GM12878 (cell line): ENCODE measurements at regions not wholly inside any gene's neighbourhood (a gene's known extent, or its start where the extent isn't known, plus 50 kb on each side); places are given as distances from the start of the nearest gene placed in this dataset.

Experiments
- ATAC-seq: fragments of 200-7000 bp; cut with Tn5 transposase; 3 replicates; pipeline ENCODE4 v1.9.1; 2020; ENCODE audit warnings: mild to moderate bottlenecking, moderate library complexity
- BruUV-seq: library from RNA; stranded (reverse); fragments of 400-500 nt; replicated peaks from 2 replicates; lab custom pipeline; 2021; lab: Mats Ljungman, UMichigan
- CTCF ChIA-PET: fragments of 300-600 bp; sonication (Branson Sonifier 250); formaldehyde crosslinking; extraction: SDS; loops from one replicate; lab custom pipeline; 2021; ENCODE audit warnings: inconsistent platforms; lab: Yijun Ruan, JAX
- POLR2A ChIA-PET: fragments of 350-600 bp; formaldehyde crosslinking; extraction: SDS; loops from one replicate; lab custom pipeline; 2021; ENCODE audit warnings: inconsistent platforms; lab: Charles Lee
- RAD21 ChIA-PET: fragments of 300-600 bp; sonication (Branson Sonifier 250); formaldehyde crosslinking; loops from one replicate; lab custom pipeline; 2023; ENCODE audit warnings: antibody characterized with exemption; ENCODE audit not compliant: unreplicated experiment; lab: Charles Lee
- SMC1A ChIA-PET: fragments of 300-600 bp; sonication (Branson Sonifier 250); formaldehyde crosslinking; loops from one replicate; lab custom pipeline; 2023; ENCODE audit not compliant: unreplicated experiment, uncharacterized antibody; lab: Charles Lee
- DNase-seq: peaks from one replicate; pipeline ENCODE4 v3.0.0-alpha.2; 2011; ENCODE audit warnings: low read depth, low spot score
- FAIRE-seq: peaks from 3 replicates; lab custom pipeline; 2011; peaks lifted over from hg19 to GRCh38; lab: Jason Lieb, UNC
- H2AFZ ChIP-seq: 2 replicates; pipeline ENCODE4 v1.6.0; 2011; ENCODE audit warnings: low read depth, low read length, control low read depth; ENCODE audit not compliant: control insufficient read depth
- H3K27ac ChIP-seq: 2 replicates; pipeline ENCODE4 v1.5.1; 2011; ENCODE audit warnings: control low read depth; ENCODE audit not compliant: control insufficient read depth, insufficient read depth
- H3K27me3 ChIP-seq, 2 experiments: replicated peaks in 1 of 2; 2 replicates each; pipeline versions ENCODE4 v1.6.0 to v1.6.1; 2011; ENCODE audit warnings: low read length in 1 of 2; ENCODE audit not compliant: control insufficient read depth in 2 of 2, insufficient read depth in 2 of 2
- H3K36me3 ChIP-seq, 2 experiments: 2 replicates each; pipeline ENCODE4 v1.5.1; 2011; ENCODE audit warnings: low read length in 1 of 2; ENCODE audit not compliant: control insufficient read depth in 2 of 2, insufficient read depth in 2 of 2
- H3K4me1 ChIP-seq: 2 replicates; pipeline ENCODE4 v1.6.1; 2011; ENCODE audit warnings: mild to moderate bottlenecking, low read length, moderate library complexity, mixed read lengths; ENCODE audit not compliant: control insufficient read depth, insufficient read depth
- H3K4me2 ChIP-seq: 2 replicates; pipeline ENCODE4 v1.6.0; 2011; ENCODE audit warnings: control low read depth; ENCODE audit not compliant: control insufficient read depth, insufficient read depth
- H3K4me3 ChIP-seq: fragments of 200-600 bp; sonication (generic); 2 replicates; pipeline ENCODE4 v1.5.1; 2016
- H3K79me2 ChIP-seq: 2 replicates; pipeline ENCODE4 v1.6.0; 2011; ENCODE audit warnings: low read length; ENCODE audit not compliant: control insufficient read depth, insufficient read depth
- H3K9ac ChIP-seq: 2 replicates; pipeline ENCODE4 v1.8.0; 2011; ENCODE audit warnings: low read length, control low read depth, mixed read lengths; ENCODE audit not compliant: control insufficient read depth, insufficient read depth
- H3K9me3 ChIP-seq: replicated peaks from 3 replicates; pipeline ENCODE4 v1.5.1; 2011; ENCODE audit warnings: mild to moderate bottlenecking, low read length; ENCODE audit not compliant: control insufficient read depth, insufficient read depth
- H4K20me1 ChIP-seq: 2 replicates; pipeline ENCODE4 v1.6.0; 2011; ENCODE audit not compliant: control insufficient read depth, insufficient read depth
- CBX3 ChIP-seq: fragments of 200-600 bp; sonication (generic); IDR thresholded peaks from 2 replicates; pipeline ENCODE4 v1.6.1; 2016; ENCODE audit warnings: low read depth, borderline replicate concordance
- JUNB ChIP-seq: IDR thresholded peaks from 2 replicates; pipeline ENCODE4 v1.6.1; 2016; ENCODE audit warnings: antibody characterized with exemption, mild to moderate bottlenecking
- POLR2AphosphoS5 ChIP-seq: IDR thresholded peaks from 2 replicates; pipeline ENCODE4 v1.6.1; 2011; ENCODE audit warnings: mild to moderate bottlenecking, low read length, inconsistent platforms
- ZNF274 ChIP-seq: IDR thresholded peaks from one replicate; pipeline ENCODE4 v1.8.0; 2011; ENCODE audit not compliant: insufficient read length, insufficient read depth
- ZNF622 ChIP-seq: fragments of 450-650 bp; IDR thresholded peaks from 2 replicates; pipeline ENCODE4 v1.6.1; 2017; ENCODE audit warnings: mild to moderate bottlenecking, inconsistent platforms
- WGBS: methylation state at CpG from one replicate; pipeline ENCODE4 v1.1.6; 2016; ENCODE audit warnings: low lambda C conversion rate; ENCODE audit not compliant: insufficient replicate concordance, insufficient coverage; ENCODE audit errors: missing lambda C conversion rate; 5-methylcytosine and 5-hydroxymethylcytosine counted together
- in situ Hi-C: fragments of 300-500 bp; cut with MboI; formaldehyde crosslinking; loops from 9 replicates; pipeline ENCODE4 v1.14.3; 2018; ENCODE audit warnings: mixed read lengths
- intact Hi-C: fragments of 100-400 bp; cut with micrococcal nuclease; formaldehyde crosslinking; loops from one replicate; pipeline ENCODE4 v1.14.2; 2022; ENCODE audit not compliant: unreplicated experiment
- TF ChIP-seq, protein P1 (sequence below): fragments of 450-650 bp; IDR thresholded peaks from 2 replicates; pipeline ENCODE4 v1.6.1; 2017; ENCODE audit warnings: mild to moderate bottlenecking
- TF ChIP-seq, protein P2 (sequence below): IDR thresholded peaks from 2 replicates; pipeline ENCODE4 v1.6.1; 2011; ENCODE audit warnings: borderline replicate concordance, low read depth, mild to moderate bottlenecking, moderate library complexity, low read length; ENCODE audit not compliant: insufficient read depth, poor library complexity, severe bottlenecking

DNA sequence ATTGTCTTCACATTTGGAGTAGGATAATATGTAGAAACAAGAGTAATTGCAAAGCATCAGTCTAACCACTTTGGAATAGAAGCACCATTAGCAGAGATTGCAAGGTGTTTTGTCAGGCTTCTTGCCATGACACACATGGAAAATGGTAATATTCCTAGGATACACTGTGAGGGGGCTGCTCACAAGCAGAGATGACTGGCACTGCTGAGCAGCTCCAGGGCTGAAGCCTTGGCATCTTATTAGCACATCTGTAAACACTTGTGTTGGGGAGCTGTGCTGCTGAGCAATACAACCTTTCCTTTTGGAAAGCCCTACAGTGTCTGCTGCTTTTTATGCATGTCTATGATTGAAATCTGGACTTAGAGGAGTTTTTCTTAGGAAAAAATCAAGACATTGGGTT lies 602.2 kb downstream of the XIRP2 start (continued):
- TF ChIP-seq, protein P1, sequence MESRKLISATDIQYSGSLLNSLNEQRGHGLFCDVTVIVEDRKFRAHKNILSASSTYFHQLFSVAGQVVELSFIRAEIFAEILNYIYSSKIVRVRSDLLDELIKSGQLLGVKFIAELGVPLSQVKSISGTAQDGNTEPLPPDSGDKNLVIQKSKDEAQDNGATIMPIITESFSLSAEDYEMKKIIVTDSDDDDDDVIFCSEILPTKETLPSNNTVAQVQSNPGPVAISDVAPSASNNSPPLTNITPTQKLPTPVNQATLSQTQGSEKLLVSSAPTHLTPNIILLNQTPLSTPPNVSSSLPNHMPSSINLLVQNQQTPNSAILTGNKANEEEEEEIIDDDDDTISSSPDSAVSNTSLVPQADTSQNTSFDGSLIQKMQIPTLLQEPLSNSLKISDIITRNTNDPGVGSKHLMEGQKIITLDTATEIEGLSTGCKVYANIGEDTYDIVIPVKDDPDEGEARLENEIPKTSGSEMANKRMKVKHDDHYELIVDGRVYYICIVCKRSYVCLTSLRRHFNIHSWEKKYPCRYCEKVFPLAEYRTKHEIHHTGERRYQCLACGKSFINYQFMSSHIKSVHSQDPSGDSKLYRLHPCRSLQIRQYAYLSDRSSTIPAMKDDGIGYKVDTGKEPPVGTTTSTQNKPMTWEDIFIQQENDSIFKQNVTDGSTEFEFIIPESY = no peak

DNA sequence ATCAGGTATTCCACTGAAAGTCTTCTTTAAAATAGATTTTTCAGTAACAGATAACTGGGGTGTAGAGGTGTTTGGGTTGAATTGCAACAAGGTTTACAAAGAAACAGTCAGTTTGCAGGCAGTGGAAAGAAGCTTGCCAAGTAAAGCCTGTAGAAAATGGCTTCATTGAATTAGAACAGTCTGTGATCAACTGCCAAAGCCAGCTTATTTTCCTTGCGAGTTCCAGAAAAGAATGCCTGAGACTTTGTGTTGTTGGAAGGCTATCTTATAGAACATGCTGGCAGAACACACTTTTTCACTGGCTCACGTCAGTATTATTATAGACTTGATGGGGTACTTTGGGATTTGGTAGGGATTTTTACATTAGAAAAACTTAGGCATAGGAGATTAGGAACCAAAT lies 601.0 kb downstream of the XIRP2 start:
- intact Hi-C loops = no loop called here
- DNase-seq (no peak), ATAC-seq (no peak), FAIRE-seq (no peak)
- ChIA-PET POLR2A (no interaction called here), RAD21 (no interaction called here), CTCF (no interaction called here), SMC1A (no interaction called here)
- no peak overlapping the region for H3K9ac ChIP-seq
- H2AFZ ChIP-seq = no peak overlapping the region
- H3K4me1 ChIP-seq = no peaks in the 10 kb centered on the region
- H3K36me3 ChIP-seq = no peaks in the 10 kb centered on the region
- H3K4me2 ChIP-seq = no peak overlapping the region
- H3K4me3 ChIP-seq = no peak overlapping the region
- no TSS peak for BruUV-seq
- no peak overlapping the region for H3K27ac ChIP-seq
- H3K79me2 ChIP-seq = no peaks in the 10 kb centered on the region
- no peaks in the 10 kb centered on the region for H3K9me3 ChIP-seq
- in situ Hi-C loops = no loop called here
- TF ChIP-seq POLR2AphosphoS5 = no peak
- no peak for TF ChIP-seq ZNF274
- TF ChIP-seq, protein P2, sequence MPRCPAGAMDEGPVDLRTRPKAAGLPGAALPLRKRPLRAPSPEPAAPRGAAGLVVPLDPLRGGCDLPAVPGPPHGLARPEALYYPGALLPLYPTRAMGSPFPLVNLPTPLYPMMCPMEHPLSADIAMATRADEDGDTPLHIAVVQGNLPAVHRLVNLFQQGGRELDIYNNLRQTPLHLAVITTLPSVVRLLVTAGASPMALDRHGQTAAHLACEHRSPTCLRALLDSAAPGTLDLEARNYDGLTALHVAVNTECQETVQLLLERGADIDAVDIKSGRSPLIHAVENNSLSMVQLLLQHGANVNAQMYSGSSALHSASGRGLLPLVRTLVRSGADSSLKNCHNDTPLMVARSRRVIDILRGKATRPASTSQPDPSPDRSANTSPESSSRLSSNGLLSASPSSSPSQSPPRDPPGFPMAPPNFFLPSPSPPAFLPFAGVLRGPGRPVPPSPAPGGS = no peak
- no peak for TF ChIP-seq ZNF622
- no peak for TF ChIP-seq JUNB
- no peak for TF ChIP-seq CBX3
- 34% methylated on average over 2 of the region's 2 CpGs for WGBS
- no peaks in the 10 kb centered on the region; a peak in 1 of 4 replicates for H3K27me3 ChIP-seq
- H4K20me1 ChIP-seq = no peaks in the 10 kb centered on the region
